Body of pancreas (tissue), 4 donors: ENCODE measurements at regions not wholly inside any gene's neighbourhood (a gene's known extent, or its start where the extent isn't known, plus 50 kb on each side); places are given as distances from the start of the nearest gene placed in this dataset.

Source experiments
- ATAC-seq: fragments of 150-250 bp; one replicate; pipeline ENCODE4 v1.9.1; 2016
- DNase-seq, 4 donors: peaks; one replicate each; pipeline ENCODE4 v3.0.0-alpha.2; 2019
- H3K27ac ChIP-seq, 4 donors: fragments of 200-600 bp; sonication (generic); 1 replicate in 3 of 4; 2 replicates in 1 of 4; pipeline versions ENCODE4 v1.5.1 to v1.6.1; 2016 to 2019; ENCODE audit warnings: mild to moderate bottlenecking in 1 of 4, mixed read lengths in 1 of 4, moderate library complexity in 1 of 4
- H3K27me3 ChIP-seq, 2 donors: fragments of 200-600 bp; sonication (generic); one replicate each; pipeline ENCODE4 v1.6.0; 2016; ENCODE audit warnings: mild to moderate bottlenecking in 1 of 2
- H3K36me3 ChIP-seq, 2 donors: fragments of 200-600 bp; sonication (generic); replicated peaks in 1 of 2; 2 replicates each; pipeline ENCODE4 v1.5.1; 2016; ENCODE audit warnings: low read depth in 2 of 2; ENCODE audit not compliant: insufficient read depth in 1 of 2
- H3K4me1 ChIP-seq: fragments of 200-600 bp; sonication (generic); one replicate; pipeline ENCODE4 v1.6.0; 2016
- H3K4me3 ChIP-seq, 2 donors: fragments of 200-600 bp; sonication (generic); 1 replicate in 1 of 2; 2 replicates in 1 of 2; pipeline ENCODE4 v1.5.1; 2016 to 2019
- H3K9me3 ChIP-seq, 3 donors: fragments of 200-600 bp; sonication (generic); 1 replicate in 2 of 3; 2 replicates in 1 of 3; pipeline ENCODE4 v1.5.1; 2016
- POLR2A ChIP-seq, 3 donors: fragments of 450-650 bp; IDR thresholded peaks; one replicate each; pipeline ENCODE4 v1.6.1; 2016; ENCODE audit warnings: antibody characterized with exemption in 3 of 3, mild to moderate bottlenecking in 2 of 3
- WGBS, 2 donors: methylation state at CpG; one replicate each; pipeline ENCODE4 v1.1.5; 2017; 5-methylcytosine and 5-hydroxymethylcytosine counted together
- intact Hi-C: fragments of 100-400 bp; cut with DNase I; formaldehyde crosslinking; loops from one replicate; pipeline ENCODE4 v1.15.1; 2023
- TF ChIP-seq, protein P1 (sequence below), 7 experiments: fragments of 450-650 bp in 4 of 7; fragments of 200-600 bp in 3 of 7; sonication (generic) in 3 of 7; IDR thresholded peaks; one replicate each; pipeline ENCODE4 v1.5.1; 2016 to 2019; ENCODE audit warnings: antibody characterized with exemption in 7 of 7

DNA sequence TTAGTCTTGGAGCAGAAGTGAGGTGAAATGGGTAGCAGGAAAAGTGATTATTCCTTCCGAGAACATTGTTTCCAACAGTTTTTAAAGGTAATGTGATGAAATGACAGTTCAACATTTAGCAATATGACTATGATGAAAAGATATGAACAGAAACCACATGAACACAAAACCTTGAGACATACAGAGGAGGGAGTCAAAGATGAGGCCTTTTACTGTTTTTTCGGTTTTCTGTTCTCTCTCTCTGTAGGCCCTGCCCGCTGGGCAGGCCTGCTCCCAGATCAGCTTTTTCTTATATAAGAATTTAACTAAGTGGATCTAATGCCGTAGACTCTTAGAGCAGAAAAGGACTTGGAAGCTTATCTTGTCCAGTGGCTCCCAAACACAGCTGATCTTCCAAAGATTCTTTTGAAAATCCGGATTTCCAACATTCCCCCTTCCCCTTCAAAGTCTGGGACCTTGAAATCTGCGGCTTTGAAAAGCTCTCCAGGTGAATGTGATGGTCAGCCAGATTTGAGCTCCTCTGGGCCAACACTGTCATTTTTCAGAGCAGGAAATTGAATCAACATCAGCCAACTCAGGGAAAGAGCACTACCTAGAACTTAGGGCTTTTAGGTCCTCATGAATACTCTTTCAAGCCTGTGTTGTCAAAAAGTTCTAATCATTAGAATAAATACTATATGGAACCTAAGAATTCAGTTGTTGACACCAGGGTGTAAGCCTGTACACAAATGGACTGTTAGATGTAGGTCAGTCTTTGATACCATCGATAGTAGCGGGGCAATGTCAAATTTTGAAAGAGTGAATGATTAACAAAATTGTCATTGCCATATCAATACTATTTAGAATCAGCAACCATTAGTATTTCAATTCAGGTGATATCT lies 372.7 kb downstream of the SHQ1 start:
- H3K9me3 ChIP-seq = no peaks in the 10 kb centered on the region
- no peaks in the 10 kb centered on the region for H3K4me1 ChIP-seq
- TF ChIP-seq POLR2A (IDR thresholded peaks at IDR 0.05) = no peak
- TF ChIP-seq, protein P1, sequence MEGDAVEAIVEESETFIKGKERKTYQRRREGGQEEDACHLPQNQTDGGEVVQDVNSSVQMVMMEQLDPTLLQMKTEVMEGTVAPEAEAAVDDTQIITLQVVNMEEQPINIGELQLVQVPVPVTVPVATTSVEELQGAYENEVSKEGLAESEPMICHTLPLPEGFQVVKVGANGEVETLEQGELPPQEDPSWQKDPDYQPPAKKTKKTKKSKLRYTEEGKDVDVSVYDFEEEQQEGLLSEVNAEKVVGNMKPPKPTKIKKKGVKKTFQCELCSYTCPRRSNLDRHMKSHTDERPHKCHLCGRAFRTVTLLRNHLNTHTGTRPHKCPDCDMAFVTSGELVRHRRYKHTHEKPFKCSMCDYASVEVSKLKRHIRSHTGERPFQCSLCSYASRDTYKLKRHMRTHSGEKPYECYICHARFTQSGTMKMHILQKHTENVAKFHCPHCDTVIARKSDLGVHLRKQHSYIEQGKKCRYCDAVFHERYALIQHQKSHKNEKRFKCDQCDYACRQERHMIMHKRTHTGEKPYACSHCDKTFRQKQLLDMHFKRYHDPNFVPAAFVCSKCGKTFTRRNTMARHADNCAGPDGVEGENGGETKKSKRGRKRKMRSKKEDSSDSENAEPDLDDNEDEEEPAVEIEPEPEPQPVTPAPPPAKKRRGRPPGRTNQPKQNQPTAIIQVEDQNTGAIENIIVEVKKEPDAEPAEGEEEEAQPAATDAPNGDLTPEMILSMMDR (IDR thresholded peaks at IDR 0.05) = no peak
- DNase-seq (no peak), ATAC-seq (no peak)
- H3K27ac ChIP-seq = no peak overlapping the region
- no peaks in the 10 kb centered on the region for H3K36me3 ChIP-seq
- H3K27me3 ChIP-seq = no peaks in the 10 kb centered on the region
- H3K4me3 ChIP-seq = no peak overlapping the region
- 74 to 90% methylated on average over 8 of the region's 8 CpGs for WGBS, 2 donors
- intact Hi-C loops = no loop called here

DNA sequence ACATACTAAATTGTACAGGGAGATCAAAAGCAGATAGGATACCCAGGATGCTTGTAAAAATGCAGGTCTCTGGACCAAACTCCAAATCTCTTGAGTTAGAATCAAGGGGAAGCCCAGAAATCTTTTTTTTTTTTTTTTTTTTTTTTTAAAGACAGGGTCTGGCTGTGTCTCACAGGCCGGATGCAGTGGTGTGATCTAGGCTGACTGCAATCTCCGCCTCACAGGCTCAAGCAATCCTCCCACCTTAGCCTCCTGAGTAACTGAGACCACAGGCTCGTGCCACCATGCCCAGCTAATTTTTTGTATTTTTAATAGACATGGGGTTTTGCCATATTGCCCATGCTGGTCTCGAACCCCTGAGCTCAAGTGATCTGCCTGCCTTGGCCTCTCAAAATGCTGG lies 373.5 kb downstream of the SHQ1 start:
- intact Hi-C loops = no loop called here
- TF ChIP-seq, protein P1 (IDR thresholded peaks at IDR 0.05) = no peak
- no peak for TF ChIP-seq POLR2A (IDR thresholded peaks at IDR 0.05)
- no peak for DNase-seq
- Histone ChIP-seq H3K27me3 (no peaks in the 10 kb centered on the region), H3K9me3 (no peaks in the 10 kb centered on the region), H3K4me3 (no peak overlapping the region), H3K4me1 (no peaks in the 10 kb centered on the region), H3K27ac (no peak overlapping the region), H3K36me3 (no peaks in the 10 kb centered on the region)
- ATAC-seq = no peak
- WGBS, 2 donors = 81 to 85% methylated on average over 4 of the region's 4 CpGs

DNA sequence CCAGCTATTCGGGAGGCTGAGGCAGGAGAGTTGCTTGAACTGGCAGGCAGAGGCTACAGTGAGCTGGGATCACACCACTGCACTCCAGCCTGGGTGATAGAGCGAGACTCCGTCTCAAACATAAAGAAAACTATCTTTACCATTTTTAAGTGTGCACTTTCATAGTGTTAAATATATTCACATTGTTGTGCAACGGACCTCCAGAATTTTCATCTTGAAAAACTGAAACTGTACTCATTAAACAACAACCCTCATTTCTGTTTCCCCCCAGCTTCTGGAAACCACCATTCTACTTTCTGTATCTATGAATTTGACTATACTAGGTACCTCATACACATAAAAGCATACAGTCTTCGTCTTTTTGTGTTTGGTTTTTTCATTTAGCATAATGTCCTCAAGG lies 375.1 kb downstream of the SHQ1 start:
- H3K27ac ChIP-seq = no peak overlapping the region
- H3K4me1 ChIP-seq = no peaks in the 10 kb centered on the region
- no peaks in the 10 kb centered on the region for H3K9me3 ChIP-seq
- TF ChIP-seq, protein P1 (IDR thresholded peaks at IDR 0.05) = no peak
- no peak for TF ChIP-seq POLR2A (IDR thresholded peaks at IDR 0.05)
- no peaks in the 10 kb centered on the region for H3K27me3 ChIP-seq
- ATAC-seq (no peak), DNase-seq (no peak)
- intact Hi-C loops = no loop called here
- H3K4me3 ChIP-seq = no peak overlapping the region
- no peaks in the 10 kb centered on the region for H3K36me3 ChIP-seq
- WGBS, 2 donors = 67 to 70% methylated on average over 5 of the region's 5 CpGs

DNA sequence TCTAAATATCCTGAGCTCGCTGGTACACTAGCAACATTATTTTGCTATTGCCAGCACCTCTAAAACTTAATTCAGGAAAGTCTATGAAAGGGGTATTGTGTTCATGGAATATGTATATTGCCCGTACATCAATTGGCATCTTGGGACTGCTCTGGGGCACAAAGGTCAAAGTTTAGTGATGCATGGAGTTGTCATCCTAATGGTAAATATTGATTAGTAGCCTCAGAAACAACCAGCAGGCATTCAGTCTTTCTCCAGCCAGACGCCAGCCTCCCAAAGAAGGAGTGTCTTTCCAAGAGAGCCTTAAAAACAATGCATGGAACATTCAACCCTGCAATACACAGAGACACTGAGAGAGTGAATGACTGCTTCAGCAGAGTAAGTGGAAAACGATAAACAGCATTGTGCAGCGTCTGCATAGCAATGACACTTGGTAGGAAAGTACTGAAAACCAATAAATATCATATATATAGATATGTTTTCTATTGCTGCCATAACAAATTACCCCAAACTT lies 377.3 kb downstream of the SHQ1 start:
- Histone ChIP-seq H3K27me3 (no peaks in the 10 kb centered on the region), H3K27ac (no peak overlapping the region), H3K36me3 (no peaks in the 10 kb centered on the region), H3K4me3 (no peak overlapping the region), H3K9me3 (no peaks in the 10 kb centered on the region), H3K4me1 (no peaks in the 10 kb centered on the region)
- TF ChIP-seq, protein P1 (IDR thresholded peaks at IDR 0.05) = no peak
- ATAC-seq (no peak), DNase-seq (no peak)
- intact Hi-C loops = no loop called here
- 83 to 89% methylated on average over 5 of the region's 5 CpGs for WGBS, 2 donors

DNA sequence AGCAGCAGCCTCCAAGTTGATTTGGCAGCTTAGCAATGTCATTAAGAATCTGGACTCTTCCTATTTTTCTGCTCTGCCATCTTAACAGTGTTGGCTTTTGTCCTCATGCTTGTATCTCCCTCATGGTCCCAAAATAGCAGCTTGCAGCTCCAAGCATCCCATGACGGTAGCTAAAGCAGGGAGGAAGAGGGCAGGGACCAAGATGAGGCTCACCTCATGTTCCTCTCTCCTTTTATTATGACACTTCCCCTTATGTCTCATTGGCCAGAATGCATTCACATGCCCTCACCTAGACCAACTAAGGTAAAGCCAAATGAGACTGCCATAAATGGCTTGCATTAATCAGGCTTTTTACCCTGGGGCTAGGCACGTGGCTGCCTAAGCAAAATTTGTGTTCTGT lies 382.4 kb downstream of the SHQ1 start:
- no peak for DNase-seq
- WGBS, 2 donors = 65 to 76% methylated on average over 2 of the region's 2 CpGs
- H3K27me3 ChIP-seq = no peaks in the 10 kb centered on the region
- H3K4me1 ChIP-seq = no peaks in the 10 kb centered on the region
- no peak overlapping the region for H3K4me3 ChIP-seq
- H3K27ac ChIP-seq = no peak overlapping the region
- no peak for ATAC-seq
- no peaks in the 10 kb centered on the region for H3K9me3 ChIP-seq
- TF ChIP-seq POLR2A (IDR thresholded peaks at IDR 0.05) = no peak
- TF ChIP-seq, protein P1 (IDR thresholded peaks at IDR 0.05) = no peak
- intact Hi-C loops = no loop called here
- H3K36me3 ChIP-seq = no peaks in the 10 kb centered on the region
